H1 (cell line): ENCODE measurements at regions not wholly inside any gene's neighbourhood (a gene's known extent, or its start where the extent isn't known, plus 50 kb on each side); places are given as distances from the start of the nearest gene placed in this dataset.

ENCODE experiments used
- ATF3 ChIP-seq: IDR thresholded peaks from 2 replicates; pipeline ENCODE4 v1.6.1; 2011; ENCODE audit warnings: low read depth, mild to moderate bottlenecking, low read length; ENCODE audit not compliant: insufficient read depth
- NRF1 ChIP-seq: IDR thresholded peaks from 2 replicates; pipeline ENCODE4 v1.6.1; 2011; ENCODE audit warnings: mild to moderate bottlenecking, low read depth, low read length, improper control_type of control experiment
- PHF8 ChIP-seq: fragments of 200-600 bp; sonication (generic); conservative IDR thresholded peaks from 2 replicates; pipeline ENCODE4 v1.7.1; 2012; ENCODE audit warnings: low read depth, mild to moderate bottlenecking, inconsistent platforms, low read length, moderate library complexity

DNA sequence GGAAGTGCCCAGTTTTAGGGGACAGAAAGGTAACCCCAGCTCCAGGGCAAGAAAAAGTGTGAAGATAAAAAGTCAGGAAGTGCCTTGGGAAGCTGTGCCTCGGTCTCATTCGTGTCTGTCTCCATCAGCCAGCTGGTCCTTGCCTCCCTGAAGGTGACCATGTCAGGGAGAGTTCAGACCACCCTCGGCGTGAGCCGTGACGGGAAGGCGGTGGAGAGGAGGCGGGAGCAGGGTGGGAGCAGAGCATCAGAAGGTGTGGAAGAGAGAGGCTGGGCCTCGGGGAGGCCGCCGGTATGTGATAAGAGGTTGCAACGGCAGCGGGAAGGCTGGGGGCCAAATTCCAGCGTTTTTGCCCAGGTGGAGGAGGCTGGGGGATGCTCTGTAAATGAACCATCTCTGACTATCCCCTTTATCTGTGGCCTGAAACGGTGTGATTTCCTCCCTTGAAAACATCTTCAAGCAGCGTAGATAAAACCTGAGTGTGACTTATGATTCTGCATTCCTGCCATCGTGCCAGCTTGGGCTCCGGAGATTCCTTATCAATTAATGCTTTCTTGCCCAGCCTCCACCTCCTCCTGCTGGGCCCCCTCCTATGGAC, 251.8 kb downstream of the IRF8 start (continued):
- no peak for TF ChIP-seq ATF3
- no peak for TF ChIP-seq NRF1
- no peak for TF ChIP-seq PHF8
- TF ChIP-seq, all 59 proteins: peak for 0
